ENCODE measurements at regions not wholly inside any gene's neighbourhood (a gene's known extent, or its start where the extent isn't known, plus 50 kb on each side); places are given as distances from the start of the nearest gene placed in this dataset.

DNA sequence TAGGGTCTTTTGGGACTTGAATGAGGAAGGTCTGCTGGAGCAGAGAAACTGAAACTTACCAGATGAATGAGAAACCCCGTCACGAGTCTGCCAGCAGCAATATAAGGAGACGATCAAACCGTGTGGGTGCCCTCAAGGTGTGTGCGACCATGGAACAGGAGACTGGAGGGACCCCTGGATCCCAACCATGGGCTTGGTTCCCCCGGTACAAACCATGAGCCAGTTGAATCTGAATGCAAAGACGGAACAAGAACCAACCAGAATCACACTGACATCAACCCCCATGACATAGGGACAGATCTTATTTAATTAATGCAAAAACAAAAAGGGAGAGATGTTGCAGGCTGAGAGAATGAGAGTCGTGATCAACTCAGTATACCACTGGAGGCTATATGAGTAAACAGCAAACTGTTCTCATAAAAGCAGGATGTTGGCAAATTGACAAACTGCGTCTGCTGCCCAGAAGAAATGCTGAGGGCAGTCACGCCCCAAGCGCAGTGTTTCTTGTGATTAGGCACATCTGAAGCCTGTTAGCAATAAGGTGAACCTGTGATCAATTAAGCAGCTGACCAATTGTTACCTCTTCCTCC lies 475.5 kb upstream of the ACO1 start:
- TF ChIP-seq, protein P1, sequence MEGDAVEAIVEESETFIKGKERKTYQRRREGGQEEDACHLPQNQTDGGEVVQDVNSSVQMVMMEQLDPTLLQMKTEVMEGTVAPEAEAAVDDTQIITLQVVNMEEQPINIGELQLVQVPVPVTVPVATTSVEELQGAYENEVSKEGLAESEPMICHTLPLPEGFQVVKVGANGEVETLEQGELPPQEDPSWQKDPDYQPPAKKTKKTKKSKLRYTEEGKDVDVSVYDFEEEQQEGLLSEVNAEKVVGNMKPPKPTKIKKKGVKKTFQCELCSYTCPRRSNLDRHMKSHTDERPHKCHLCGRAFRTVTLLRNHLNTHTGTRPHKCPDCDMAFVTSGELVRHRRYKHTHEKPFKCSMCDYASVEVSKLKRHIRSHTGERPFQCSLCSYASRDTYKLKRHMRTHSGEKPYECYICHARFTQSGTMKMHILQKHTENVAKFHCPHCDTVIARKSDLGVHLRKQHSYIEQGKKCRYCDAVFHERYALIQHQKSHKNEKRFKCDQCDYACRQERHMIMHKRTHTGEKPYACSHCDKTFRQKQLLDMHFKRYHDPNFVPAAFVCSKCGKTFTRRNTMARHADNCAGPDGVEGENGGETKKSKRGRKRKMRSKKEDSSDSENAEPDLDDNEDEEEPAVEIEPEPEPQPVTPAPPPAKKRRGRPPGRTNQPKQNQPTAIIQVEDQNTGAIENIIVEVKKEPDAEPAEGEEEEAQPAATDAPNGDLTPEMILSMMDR (IDR thresholded peaks at IDR 0.05) = no peak
- no peak for TF ChIP-seq EP300 (IDR thresholded peaks at IDR 0.05)
- TF ChIP-seq POLR2AphosphoS5 (IDR thresholded peaks at IDR 0.05) = no peak
- TF ChIP-seq POLR2A (IDR thresholded peaks at IDR 0.05; ENCODE audit: low read depth) = no peak

Measured in esophagus muscularis mucosa (tissue), 4 donors.